Pancreas (tissue), 10 donors: ENCODE measurements at regions not wholly inside any gene's neighbourhood (a gene's known extent, or its start where the extent isn't known, plus 50 kb on each side); places are given as distances from the start of the nearest gene placed in this dataset.

ENCODE experiments used
- ATAC-seq, 4 donors: fragments of 200-7000 bp; cut with Tn5 transposase; one replicate each; pipeline versions ENCODE4 v1.8.0 to v1.9.1; 2020; ENCODE audit warnings: mild to moderate bottlenecking in 4 of 4, moderate library complexity in 4 of 4
- DNase-seq, 6 donors: peaks; one replicate each; pipeline ENCODE4 v3.0.0-alpha.2; 2020
- FAIRE-seq: peaks from 2 replicates; lab custom pipeline; 2012; peaks lifted over from hg19 to GRCh38; lab: Jason Lieb, UNC
- H3K27ac ChIP-seq, 4 donors: fragments of 200-600 bp; sonication (generic); 1 replicate in 3 of 4; 2 replicates in 1 of 4; pipeline versions ENCODE4 v1.5.0 to v1.8.0; 2020
- H3K27me3 ChIP-seq, 4 donors: fragments of 200-600 bp; one replicate each; pipeline ENCODE4 v1.8.0; 2021
- H3K36me3 ChIP-seq, 3 donors: fragments of 200-600 bp; sonication (generic) in 1 of 3; one replicate each; pipeline versions ENCODE4 v1.5.0 to v1.8.0; 2020 to 2021
- H3K4me1 ChIP-seq, 3 donors: fragments of 200-600 bp; one replicate each; pipeline ENCODE4 v1.8.0; 2021
- H3K4me3 ChIP-seq, 4 donors: fragments of 200-600 bp; sonication (generic) in 2 of 4; one replicate each; pipeline versions ENCODE4 v1.5.0 to v1.8.0; 2020 to 2021
- H3K9me3 ChIP-seq, 4 donors: fragments of 200-600 bp; one replicate each; pipeline ENCODE4 v1.8.0; 2021
- CTCF ChIP-seq, 4 donors: fragments of 200-600 bp; sonication (generic) in 3 of 4; IDR thresholded peaks; one replicate each; pipeline versions ENCODE4 v1.5.0 to v1.8.0; 2021; ENCODE audit warnings: antibody characterized with exemption in 4 of 4
- WGBS, 2 donors: extraction: QIAGEN DNeasy Blood & Tissue Kit; methylation state at CpG; one replicate each; pipeline ENCODE4 v1.1.7; 2013; 5-methylcytosine and 5-hydroxymethylcytosine counted together
- intact Hi-C, 3 donors: fragments of 100-400 bp; cut with DNase I; formaldehyde crosslinking; loops; one replicate each; pipeline versions ENCODE4 v1.11.1 to v1.14.2; 2022
- donor health status: healthy with polysubstance abuse.
- donor health status: DM: no; HTN: no; CAD: no; lungs with moderate emphysema.
- donor health status: DM: no; HTN: no; CAD: no.
- donor health status: control.
- donor health status: control.
- donor health status: Bipolar disorder and iron deficiency.
- donor health status: DM: yes; HTN: yes; CAD: no.
- donor health status: DM: no; HTN: no; CAD: no.
- donor health status: DM: no; HTN: no; CAD: no.
- donor health status: DM: yes; HTN: yes; CAD: no.

- DNase-seq = no peak
- 43 to 50% methylated on average over 5 of the region's 5 CpGs for WGBS, 2 donors
- FAIRE-seq = no peak
- ATAC-seq = no peak
- Histone ChIP-seq H3K9me3 (no peaks in the 10 kb centered on the region), H3K4me3 (no peak overlapping the region), H3K27ac (no peak overlapping the region), H3K36me3 (no peaks in the 10 kb centered on the region), H3K4me1 (no peaks in the 10 kb centered on the region), H3K27me3 (no peaks in the 10 kb centered on the region)
- TF ChIP-seq CTCF (IDR thresholded peaks at IDR 0.05) = no peak
- intact Hi-C loops = no loop called here
These were observed 453.9 kb upstream of the GHITM start for GRCh38 chr10:83685458-83685857.

GRCh38 chr10:83691791-83692596 is 447.3 kb upstream of the GHITM start:
- no peak for FAIRE-seq
- no peak for ATAC-seq
- Histone ChIP-seq H3K4me1 (no peaks in the 10 kb centered on the region), H3K4me3 (no peak overlapping the region), H3K27me3 (no peaks in the 10 kb centered on the region), H3K36me3 (no peaks in the 10 kb centered on the region), H3K27ac (no peak overlapping the region), H3K9me3 (no peaks in the 10 kb centered on the region)
- no peak for DNase-seq
- no peak for TF ChIP-seq CTCF (IDR thresholded peaks at IDR 0.05)
- intact Hi-C loops = no loop called here
- WGBS, 2 donors = 26 to 42% methylated on average over 2 of the region's 2 CpGs

- no peaks in the 10 kb centered on the region for H3K36me3 ChIP-seq
- no peak overlapping the region for H3K4me3 ChIP-seq
- ATAC-seq (no peak), DNase-seq (no peak), FAIRE-seq (no peak)
- no peak for TF ChIP-seq CTCF (IDR thresholded peaks at IDR 0.05)
- intact Hi-C loops = no loop called here
- H3K4me1 ChIP-seq = no peaks in the 10 kb centered on the region
- H3K27ac ChIP-seq = no peak overlapping the region
- no peaks in the 10 kb centered on the region for H3K27me3 ChIP-seq
- no peaks in the 10 kb centered on the region for H3K9me3 ChIP-seq
- WGBS, 2 donors = 58 to 69% methylated on average over 2 of the region's 2 CpGs
These were observed 440.4 kb upstream of the GHITM start for GRCh38 chr10:83698899-83699298.

- intact Hi-C loops = no loop called here
- no peak for TF ChIP-seq CTCF (IDR thresholded peaks at IDR 0.05)
- Histone ChIP-seq H3K4me3 (no peak overlapping the region), H3K27ac (no peak overlapping the region), H3K4me1 (no peaks in the 10 kb centered on the region), H3K9me3 (no peaks in the 10 kb centered on the region), H3K27me3 (no peaks in the 10 kb centered on the region), H3K36me3 (no peaks in the 10 kb centered on the region)
- FAIRE-seq (no peak), DNase-seq (no peak), ATAC-seq (no peak)
- WGBS, 2 donors = 48 to 61% methylated on average over 3 of the region's 3 CpGs
These were observed 437.5 kb upstream of the GHITM start for GRCh38 chr10:83701799-83702198.

- intact Hi-C loops = no loop called here
- 40 to 58% methylated on average over 3 of the region's 3 CpGs for WGBS, 2 donors
These were observed 436.6 kb upstream of the GHITM start for GRCh38 chr10:83702731-83703130.

More at GRCh38 chr10:83702731-83703130, 436.6 kb upstream of the GHITM start:
- Histone ChIP-seq H3K27ac (no peak overlapping the region), H3K4me1 (no peaks in the 10 kb centered on the region), H3K27me3 (no peaks in the 10 kb centered on the region), H3K36me3 (no peaks in the 10 kb centered on the region), H3K4me3 (no peak overlapping the region), H3K9me3 (no peaks in the 10 kb centered on the region)
- ATAC-seq (no peak), DNase-seq (no peak), FAIRE-seq (no peak)
- no peak for TF ChIP-seq CTCF (IDR thresholded peaks at IDR 0.05)
